Progenitor cell of endocrine pancreas (in vitro differentiated cells): ENCODE measurements at regions not wholly inside any gene's neighbourhood (a gene's known extent, or its start where the extent isn't known, plus 50 kb on each side); places are given as distances from the start of the nearest gene placed in this dataset.

ENCODE experiments used
- DNase-seq: peaks from one replicate; pipeline ENCODE4 v3.0.0; 2021; ENCODE audit warnings: low spot score; ENCODE audit not compliant: unreplicated experiment
- H3K27ac Mint-ChIP-seq: 2 replicates; pipeline ENCODE4 v1.8.0; 2021; ENCODE audit warnings: mild to moderate bottlenecking, moderate library complexity, mixed read lengths
- H3K27me3 Mint-ChIP-seq: 2 replicates; pipeline ENCODE4 v1.8.0; 2021; ENCODE audit warnings: mixed read lengths
- H3K36me3 Mint-ChIP-seq: 2 replicates; pipeline ENCODE4 v1.8.0; 2022; ENCODE audit warnings: mixed read lengths; ENCODE audit not compliant: insufficient read depth
- H3K4me1 Mint-ChIP-seq: 2 replicates; pipeline ENCODE4 v1.8.0; 2021; ENCODE audit warnings: low read depth, mixed read lengths
- H3K4me3 Mint-ChIP-seq: 2 replicates; pipeline ENCODE4 v1.8.0; 2021; ENCODE audit warnings: low read depth, mild to moderate bottlenecking, moderate library complexity, mixed read lengths
- H3K9me3 Mint-ChIP-seq: 2 replicates; pipeline ENCODE4 v1.8.0; 2021; ENCODE audit warnings: low read depth, mixed read lengths
- TF ChIP-seq, protein P1 (sequence below): fragments of 200-600 bp; sonication (generic); IDR thresholded peaks from one replicate; pipeline ENCODE4 v1.5.0; 2021; ENCODE audit warnings: antibody characterized with exemption, mild to moderate bottlenecking; ENCODE audit not compliant: unreplicated experiment

DNA sequence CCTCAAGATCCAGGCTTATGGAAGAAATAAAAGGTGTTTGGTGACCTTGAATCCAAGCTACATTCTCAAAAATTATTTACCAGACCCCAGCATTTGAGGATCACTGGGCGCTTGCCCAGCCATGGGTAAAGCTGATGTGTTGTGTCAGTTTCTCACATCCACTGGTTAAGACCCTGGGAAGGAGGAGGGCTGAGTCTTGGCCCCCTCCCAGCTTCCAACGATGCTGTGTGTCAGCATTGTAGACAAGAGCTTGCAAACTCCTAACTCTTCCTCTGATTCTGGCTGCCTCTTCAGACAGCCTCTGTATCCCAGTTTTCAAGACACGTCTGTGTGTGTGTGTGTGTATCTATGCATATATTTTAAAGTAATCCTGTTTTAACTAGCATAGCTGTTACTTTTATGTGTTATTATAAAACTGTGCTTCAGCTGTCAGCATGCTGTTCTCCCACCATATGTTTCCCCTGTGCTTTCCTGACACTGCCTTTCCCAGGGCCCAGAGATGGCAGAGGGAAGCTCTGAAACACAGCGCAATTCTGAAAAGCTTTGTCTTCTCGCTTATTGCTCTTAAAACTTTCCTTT is 157.3 kb upstream of the LRRN1 start:
- no peak overlapping the region for H3K4me3 Mint-ChIP-seq
- no peak for DNase-seq
- peaks cover under 1% of the 10 kb centered on the region for H3K36me3 Mint-ChIP-seq
- peaks cover 4% of the 10 kb centered on the region for H3K9me3 Mint-ChIP-seq
- TF ChIP-seq, protein P1, sequence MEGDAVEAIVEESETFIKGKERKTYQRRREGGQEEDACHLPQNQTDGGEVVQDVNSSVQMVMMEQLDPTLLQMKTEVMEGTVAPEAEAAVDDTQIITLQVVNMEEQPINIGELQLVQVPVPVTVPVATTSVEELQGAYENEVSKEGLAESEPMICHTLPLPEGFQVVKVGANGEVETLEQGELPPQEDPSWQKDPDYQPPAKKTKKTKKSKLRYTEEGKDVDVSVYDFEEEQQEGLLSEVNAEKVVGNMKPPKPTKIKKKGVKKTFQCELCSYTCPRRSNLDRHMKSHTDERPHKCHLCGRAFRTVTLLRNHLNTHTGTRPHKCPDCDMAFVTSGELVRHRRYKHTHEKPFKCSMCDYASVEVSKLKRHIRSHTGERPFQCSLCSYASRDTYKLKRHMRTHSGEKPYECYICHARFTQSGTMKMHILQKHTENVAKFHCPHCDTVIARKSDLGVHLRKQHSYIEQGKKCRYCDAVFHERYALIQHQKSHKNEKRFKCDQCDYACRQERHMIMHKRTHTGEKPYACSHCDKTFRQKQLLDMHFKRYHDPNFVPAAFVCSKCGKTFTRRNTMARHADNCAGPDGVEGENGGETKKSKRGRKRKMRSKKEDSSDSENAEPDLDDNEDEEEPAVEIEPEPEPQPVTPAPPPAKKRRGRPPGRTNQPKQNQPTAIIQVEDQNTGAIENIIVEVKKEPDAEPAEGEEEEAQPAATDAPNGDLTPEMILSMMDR, result no peak
- no peak overlapping the region for H3K27ac Mint-ChIP-seq
- no peaks in the 10 kb centered on the region for H3K27me3 Mint-ChIP-seq
- H3K4me1 Mint-ChIP-seq, result peaks cover 29% of the 10 kb centered on the region

DNA sequence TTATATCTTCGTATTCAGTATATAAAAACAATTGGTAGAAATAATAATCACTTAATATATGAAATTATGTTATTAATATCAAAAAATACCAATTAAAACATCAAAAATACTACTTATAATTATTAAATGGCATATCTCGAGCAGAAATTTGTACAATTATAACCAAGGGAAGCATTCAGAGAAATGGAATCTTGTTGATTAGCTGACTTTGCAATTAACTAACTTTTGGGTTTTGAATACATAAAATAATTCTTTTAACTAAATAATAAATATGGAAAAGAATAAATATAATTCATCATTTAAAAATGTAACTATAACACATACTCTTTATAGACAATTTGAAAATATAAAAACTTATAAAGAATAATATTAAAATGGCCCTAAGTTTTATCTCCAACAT is 160.2 kb upstream of the LRRN1 start:
- H3K27ac Mint-ChIP-seq, result no peak overlapping the region
- no peak for DNase-seq
- no peaks in the 10 kb centered on the region for H3K9me3 Mint-ChIP-seq
- peaks cover 1% of the 10 kb centered on the region for H3K4me1 Mint-ChIP-seq
- no peaks in the 10 kb centered on the region for H3K36me3 Mint-ChIP-seq
- H3K4me3 Mint-ChIP-seq, result no peak overlapping the region
- TF ChIP-seq, protein P1, result no peak
- H3K27me3 Mint-ChIP-seq, result no peaks in the 10 kb centered on the region

- no peaks in the 10 kb centered on the region for H3K27me3 Mint-ChIP-seq
- TF ChIP-seq, protein P1, result no peak
- H3K4me1 Mint-ChIP-seq, result peaks cover 1% of the 10 kb centered on the region
- no peak for DNase-seq
- no peak overlapping the region for H3K4me3 Mint-ChIP-seq
- H3K36me3 Mint-ChIP-seq, result no peaks in the 10 kb centered on the region
- no peak overlapping the region for H3K27ac Mint-ChIP-seq
- no peaks in the 10 kb centered on the region for H3K9me3 Mint-ChIP-seq
Measured at GRCh38 chr3:3636815-3637214, 162.4 kb upstream of the LRRN1 start.

DNA sequence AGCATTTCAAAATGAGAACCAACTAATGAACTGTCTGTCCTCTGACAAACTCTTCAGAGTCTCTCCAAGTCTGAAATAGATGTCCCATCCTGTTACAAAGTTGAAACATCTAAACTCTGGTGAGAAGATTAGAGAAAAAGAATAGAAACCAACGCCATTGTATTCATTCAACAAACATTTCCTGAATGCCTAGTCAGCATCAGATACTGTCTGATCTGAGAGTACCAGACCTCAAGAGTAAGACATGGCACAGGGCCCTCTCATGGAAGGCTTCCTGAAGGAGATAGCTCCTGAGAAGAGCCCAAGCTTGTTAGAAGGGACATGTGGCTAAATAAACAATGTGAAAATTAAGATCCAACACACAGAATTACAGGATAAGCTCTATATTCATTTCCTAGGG is 164.1 kb upstream of the LRRN1 start:
- no peaks in the 10 kb centered on the region for H3K9me3 Mint-ChIP-seq
- peaks cover 3% of the 10 kb centered on the region for H3K4me1 Mint-ChIP-seq
- DNase-seq, result no peak

DNA sequence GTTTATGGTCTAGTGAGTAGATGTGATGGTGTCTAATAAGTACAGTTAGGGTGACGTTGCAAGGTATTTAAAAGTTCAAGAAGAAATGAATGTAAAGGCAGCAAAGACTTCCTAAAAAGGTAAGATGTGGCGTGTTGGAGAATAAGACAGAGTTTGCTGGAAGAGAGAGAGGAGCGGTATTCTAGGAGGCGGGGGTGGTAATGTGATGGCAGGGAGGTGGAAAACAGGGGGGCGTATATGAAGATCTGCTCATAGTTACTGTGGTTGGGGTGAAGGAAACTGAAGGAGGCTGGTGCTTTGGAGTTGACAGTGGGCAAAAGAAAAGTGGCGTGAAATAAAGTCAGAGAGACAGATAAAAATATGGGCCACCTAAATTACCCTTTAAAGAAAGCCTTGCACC is 164.9 kb upstream of the LRRN1 start:
- Mint-ChIP-seq H3K9me3 (peaks cover 4% of the 10 kb centered on the region), H3K27ac (no peak overlapping the region), H3K36me3 (no peaks in the 10 kb centered on the region), H3K27me3 (no peaks in the 10 kb centered on the region), H3K4me3 (no peak overlapping the region), H3K4me1 (peaks cover 3% of the 10 kb centered on the region)
- no peak for DNase-seq
- TF ChIP-seq, protein P1, result no peak

More for the DNA sequence above, 164.1 kb upstream of the LRRN1 start:
- H3K36me3 Mint-ChIP-seq, result no peaks in the 10 kb centered on the region
- TF ChIP-seq, protein P1, result no peak
- no peak overlapping the region for H3K4me3 Mint-ChIP-seq
- no peaks in the 10 kb centered on the region for H3K27me3 Mint-ChIP-seq
- no peak overlapping the region for H3K27ac Mint-ChIP-seq
